Activated CD4-positive, CD25-positive, alpha-beta regulatory T cell treated with anti-CD3 and anti-CD28 coated beads, Interleukin-2, amount 50 U/mL, for 24 hours (primary cell): ENCODE measurements at regions not wholly inside any gene's neighbourhood (a gene's known extent, or its start where the extent isn't known, plus 50 kb on each side); places are given as distances from the start of the nearest gene placed in this dataset.
"Not testable (repeated sequence)": the region's sequence is repeated elsewhere in the genome, so short reads cannot be mapped to it uniquely, and the experiment has no call there.

ENCODE experiments used
- ATAC-seq, 2 donors: fragments of 150-1000 bp; cut with Tn5 transposase; one replicate each; pipeline ENCODE4 v1.10.0; 2021; ENCODE audit warnings: mild to moderate bottlenecking in 1 of 2, moderate library complexity in 1 of 2

DNA sequence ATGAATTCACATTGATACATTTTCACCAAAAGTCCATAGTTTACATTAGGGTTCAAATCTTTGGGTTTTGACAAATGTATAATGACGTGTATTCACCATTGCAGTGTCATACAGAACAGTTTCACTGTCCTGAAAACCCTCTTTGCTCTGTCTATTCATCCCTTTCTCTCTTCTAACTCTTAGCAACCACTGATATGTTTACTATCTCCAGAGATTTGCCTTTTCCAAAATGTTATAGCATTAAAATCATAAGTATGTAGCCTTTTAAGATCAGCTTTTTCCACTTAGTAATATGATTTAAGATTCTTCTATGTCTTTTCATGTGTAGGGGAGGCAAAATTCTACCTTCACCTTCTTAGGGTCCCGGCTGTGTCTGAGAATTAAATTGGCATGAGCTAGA, 203.8 kb downstream of the TPRG1 start:
- ATAC-seq = no peak

DNA sequence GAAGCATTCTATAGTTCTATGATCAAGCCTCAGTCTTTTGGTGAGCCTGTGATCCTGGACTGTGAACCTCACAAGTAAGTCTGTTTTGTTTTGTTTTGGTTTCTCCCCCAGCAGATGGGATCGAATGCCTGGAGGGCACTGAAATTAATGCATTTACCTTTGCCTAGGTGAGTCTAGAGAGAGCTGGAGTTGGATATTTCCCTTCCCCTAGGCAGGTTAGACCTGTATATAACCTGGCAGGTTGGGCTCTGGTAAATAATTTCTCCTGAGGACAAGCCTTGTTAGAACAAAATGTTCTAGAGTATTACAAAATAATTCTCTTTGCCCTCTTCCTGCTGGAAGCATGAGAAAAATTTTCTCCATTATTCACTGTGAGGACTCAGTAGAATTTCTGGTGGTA, 211.9 kb downstream of the TPRG1 start:
- no peak for ATAC-seq

DNA sequence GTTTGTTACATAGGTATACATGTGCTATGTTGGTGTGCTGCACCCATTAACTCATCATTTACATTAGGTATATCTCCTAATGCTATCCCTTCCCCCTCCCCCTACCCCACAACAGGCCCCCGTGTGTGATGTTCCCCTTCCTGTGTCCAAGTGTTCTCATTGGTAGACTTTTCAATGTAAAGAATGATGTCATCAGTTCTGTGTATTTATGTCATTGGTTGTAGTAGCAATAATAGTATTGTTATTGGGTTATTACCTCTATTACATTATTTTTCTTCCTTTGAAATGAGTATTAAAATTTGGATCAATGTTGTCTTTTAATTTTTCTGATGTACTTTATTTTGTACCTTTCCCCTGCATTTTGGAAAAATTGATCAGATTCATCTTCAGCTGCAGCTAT, 214.1 kb downstream of the TPRG1 start:
- ATAC-seq = not testable (repeated sequence)

DNA sequence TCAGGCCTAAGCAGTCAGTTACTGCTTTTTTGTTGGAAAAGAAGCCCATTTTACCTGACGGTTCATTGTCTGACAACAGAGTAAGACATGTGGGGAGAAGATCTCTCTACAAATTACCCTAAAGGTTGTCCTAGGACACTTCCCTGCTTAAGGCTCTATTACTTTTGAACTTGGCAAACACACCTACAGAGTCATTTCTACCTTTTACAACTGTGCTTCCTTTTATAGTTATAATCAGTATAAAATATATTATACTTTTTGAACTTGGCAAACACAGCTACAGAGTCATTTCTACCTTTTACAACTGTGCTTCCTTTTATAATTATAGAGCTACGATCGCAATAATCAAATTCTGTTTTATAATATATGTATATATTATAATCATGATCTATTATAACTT, 215.0 kb downstream of the TPRG1 start:
- no peak for ATAC-seq

DNA sequence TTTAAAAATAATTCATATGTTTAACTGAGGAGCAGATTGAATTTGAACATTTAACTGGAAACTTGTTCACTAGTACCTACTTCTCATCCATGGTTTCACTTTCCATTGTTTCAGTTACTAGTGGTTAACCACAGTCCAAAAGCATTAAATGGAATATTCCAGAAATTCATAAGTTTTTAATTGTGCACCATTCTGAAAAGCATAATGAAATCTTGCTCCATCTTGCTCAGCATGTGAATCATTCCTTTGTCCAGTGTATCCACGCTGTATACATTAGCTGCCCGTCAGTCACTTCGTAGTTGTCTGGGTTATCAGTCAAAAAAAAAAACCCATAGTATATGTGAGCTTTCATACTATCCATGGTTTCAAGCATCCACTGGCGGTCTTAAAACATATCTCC, 217.6 kb downstream of the TPRG1 start:
- no peak for ATAC-seq

DNA sequence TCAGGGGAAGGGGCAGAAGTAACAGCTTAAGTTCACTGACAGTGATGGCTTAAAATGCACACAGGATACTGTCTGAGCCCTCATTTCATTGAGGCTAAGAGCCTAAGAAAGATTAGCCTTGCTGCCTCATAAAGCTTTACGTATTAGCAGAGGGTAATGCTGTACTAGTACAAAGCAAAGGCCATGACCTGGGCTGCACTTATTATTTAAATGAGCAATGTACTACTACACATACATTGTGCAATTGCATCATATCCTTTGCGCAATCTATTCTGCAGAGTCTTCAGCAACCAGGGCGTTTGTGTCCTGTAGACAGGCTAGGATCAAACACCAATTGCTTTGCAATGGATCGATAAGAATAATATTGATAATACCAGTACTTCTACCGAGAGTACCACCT, 221.8 kb downstream of the TPRG1 start:
- ATAC-seq = peak; percentile 42 to 75

DNA sequence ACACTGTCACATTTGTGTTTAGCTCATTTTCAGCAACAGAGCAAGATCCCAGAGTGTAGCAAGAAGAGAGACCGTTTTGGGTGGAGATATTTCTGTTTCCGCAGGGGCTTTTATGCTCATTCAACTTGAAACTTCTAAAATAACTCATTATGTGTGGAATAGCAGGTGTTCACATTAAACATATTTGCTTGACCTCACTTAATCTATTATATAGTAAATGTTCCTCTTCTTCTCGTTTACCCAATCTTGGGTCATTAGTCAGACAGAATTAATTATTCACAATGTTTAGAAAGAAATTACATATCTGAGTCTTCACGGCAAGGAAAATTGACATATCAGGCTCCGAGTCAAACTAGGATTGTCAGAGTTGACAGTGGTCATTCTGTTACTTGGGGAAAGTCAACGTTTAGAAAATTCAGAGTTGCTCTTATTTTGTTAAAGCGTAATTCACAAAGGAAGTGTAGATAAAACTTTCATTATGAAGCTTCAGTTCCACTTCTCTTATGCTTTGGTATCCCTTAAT, 222.9 kb downstream of the TPRG1 start:
- peak; percentile 61 to 67 for ATAC-seq

DNA sequence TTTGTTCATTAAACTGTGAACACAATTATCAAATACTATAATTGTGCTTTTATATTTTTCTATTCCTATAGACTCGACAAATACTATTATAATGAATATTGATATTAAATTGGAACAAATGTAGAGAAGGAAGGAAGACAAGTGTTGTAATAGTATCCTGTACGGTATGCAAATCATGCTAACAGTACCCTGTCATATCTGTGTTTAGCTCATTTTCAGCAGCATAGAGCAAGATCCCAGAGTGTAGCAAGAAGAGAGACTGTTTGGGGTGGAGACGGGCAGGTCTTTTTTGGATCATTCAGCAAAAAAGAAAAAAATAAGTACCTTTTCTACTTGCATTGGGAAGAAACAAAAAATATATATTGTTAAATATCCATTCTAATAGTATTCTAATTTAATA, 224.1 kb downstream of the TPRG1 start:
- ATAC-seq = no peak

DNA sequence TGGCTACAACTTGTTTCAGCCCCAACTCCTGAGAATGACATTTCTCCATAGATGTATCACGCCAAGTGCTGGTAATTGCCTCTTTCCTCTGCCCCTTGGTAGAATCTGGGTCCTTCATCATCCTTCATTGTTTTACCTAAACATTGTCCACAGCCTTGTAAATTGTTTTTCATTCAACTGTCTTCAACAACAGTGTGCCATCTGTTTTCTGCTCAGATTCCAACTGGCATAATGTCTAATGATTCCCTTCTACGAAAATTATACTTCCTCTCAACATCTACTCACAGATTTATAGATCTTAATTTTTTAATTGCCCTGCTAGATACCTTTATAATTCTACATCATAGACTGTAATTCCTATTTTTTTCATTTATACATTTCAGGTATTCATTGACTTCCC, 226.9 kb downstream of the TPRG1 start:
- ATAC-seq = no peak

DNA sequence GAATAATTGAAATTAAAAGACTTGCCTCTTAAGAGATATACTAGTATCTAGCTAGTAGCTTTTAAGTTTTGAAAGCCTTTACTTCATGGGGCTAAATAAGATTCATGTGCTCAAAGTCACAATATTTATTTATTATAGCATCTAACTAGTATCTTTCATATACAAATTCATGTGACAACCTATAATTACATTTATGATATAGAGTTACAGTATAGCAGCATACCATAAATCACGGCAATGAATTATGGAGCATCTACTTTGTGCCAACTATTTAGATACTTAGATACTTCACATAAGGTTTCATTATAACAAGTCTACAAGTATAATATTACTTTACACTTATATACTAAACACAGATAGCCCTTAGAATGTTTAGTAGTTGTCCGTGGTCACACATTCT, 229.4 kb downstream of the TPRG1 start:
- ATAC-seq = no peak

DNA sequence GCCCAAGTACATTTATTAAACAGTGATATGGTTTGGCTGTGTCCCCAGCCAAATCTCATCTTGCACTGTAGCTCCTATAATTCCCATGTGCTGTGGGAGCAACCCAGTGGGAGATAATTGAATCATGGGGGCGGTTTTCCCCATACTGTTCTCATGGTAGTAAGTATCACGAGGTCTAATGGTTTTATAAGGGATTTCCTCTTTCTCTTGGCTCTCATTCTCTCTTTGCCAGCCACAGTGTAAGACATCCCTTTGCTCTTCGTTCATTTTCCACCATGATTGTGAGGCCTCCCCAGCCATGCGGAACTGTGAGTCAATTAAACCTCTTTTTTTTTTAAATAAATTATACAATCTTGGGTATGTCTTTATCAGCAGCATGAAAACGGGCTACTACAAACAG, 228.0 kb upstream of the TP63 start:
- no peak for ATAC-seq

DNA sequence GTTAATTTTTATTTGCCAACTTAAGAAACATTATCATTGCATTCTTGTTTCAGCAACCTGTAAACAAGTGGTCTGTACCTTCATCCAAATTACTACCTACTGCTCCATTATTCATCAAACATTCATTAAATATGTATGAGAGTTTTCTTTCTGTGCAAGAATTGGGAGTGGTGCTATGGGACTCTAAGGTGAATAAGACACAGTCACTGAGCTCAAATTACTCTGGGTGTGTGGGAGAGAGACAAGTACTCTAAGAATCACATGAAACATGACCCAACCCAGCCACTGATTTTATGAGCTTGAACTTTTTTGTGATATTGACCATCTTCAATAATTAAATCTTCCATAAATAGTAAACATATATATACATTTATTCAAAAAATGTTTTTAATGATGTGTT, 227.2 kb upstream of the TP63 start:
- ATAC-seq = no peak

DNA sequence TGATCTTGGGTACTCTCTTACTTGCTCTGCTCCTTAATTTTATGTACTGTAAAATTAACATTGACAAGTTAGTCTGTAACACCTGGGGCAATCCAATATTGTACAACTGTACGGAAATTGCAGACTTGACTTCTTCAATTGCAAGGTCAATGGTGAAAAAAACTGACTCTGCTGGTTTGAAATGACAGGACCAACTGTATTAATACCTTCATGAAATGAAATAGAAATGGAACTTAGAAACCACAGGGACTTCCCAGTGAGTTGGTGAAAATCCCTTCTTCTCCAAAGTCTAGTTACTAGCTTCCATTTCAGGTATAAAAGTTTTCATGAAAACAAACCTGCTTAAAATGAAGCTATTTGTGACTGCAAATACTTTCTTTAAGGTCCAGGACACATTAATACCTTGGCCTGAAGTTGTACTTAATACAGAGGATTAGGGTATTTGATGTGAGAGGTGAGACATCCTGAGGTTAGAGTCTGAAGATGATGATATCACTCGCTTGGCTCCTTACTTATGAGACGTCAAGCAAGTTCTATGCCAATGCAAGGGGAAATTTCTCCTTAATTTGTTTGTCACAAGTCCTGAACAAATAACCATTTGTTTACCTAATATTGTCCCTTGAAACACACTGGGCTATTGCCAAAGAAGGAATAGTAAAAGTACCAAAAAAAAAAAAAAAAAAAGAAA, 226.2 kb upstream of the TP63 start:
- peak in 1 of 2 donors; percentile 7 for ATAC-seq

DNA sequence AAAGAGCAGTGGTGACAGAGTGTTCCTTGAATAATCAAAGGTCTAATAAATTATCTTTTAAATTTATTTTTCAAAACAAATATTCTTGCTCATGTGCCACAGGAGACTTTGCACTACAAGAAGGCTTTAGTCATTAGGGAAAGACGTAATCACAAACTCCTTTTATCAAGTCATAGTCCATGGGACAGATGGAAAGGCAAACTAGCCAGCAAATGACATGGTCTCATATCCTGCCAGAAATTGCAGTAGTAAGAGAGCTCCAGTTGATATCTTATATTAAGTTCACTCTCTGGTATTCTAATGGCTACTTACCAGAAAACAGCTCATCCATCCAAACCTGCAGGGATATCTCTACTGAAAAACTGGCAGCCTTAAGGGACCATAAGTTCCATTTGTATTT, 225.0 kb upstream of the TP63 start:
- no peak for ATAC-seq

DNA sequence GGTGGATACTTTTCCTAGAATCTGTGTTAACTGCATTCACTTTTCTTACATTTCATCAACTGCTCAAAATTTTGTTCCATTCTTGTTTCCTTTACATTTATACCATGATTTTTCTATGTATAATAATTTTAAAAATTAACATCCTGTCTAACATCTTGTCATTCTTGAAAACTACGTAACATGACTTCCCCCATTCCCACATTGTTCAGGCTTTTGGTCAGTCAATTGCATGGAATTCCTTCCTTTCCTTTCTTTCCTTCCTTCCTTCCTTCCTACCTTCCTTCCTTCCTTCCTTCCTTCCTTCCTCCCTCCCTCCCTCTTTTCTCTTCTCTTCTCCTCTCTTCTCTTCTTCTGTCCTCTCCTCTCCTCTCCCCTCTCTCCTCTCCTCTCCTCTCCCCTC, 220.7 kb upstream of the TP63 start:
- ATAC-seq = no peak

DNA sequence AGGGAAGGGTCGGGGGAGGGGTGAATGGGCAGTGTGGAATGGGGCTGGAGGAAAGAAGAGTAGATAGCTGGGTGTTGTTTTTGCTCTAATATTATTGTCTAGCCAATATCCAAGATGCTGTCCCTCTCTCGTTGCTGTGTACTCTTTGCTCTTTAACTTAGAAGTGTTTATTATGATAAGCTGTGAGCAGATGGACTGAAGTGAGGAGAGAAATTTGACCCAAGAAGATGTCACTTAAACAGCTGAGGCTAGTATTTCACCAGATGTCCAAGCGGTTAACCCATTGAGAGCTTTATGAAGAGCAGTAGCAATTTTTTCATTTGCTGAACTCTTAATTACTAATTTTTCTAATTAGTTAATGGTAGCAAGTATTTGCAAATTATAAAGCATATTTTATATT, 212.2 kb upstream of the TP63 start:
- no peak for ATAC-seq

DNA sequence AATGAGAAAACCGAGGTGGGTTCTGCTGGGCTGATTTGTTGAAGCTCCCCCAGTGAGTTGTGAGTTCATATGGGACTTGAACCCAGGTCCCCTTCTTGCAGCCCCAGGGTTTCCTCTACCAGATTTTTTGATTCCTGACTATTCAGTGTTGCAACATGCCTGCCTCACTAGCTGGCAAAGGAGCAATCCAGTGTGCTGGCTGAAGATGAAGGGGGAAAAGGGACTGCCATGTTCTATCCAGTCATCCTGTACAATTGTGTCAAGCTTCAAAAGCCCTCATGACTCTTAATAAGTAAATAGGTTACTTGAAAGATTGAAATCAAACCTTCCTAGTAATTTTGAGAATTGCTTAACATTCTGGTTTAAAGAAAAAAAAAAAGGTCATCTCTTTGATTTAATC, 211.5 kb upstream of the TP63 start:
- ATAC-seq = no peak

DNA sequence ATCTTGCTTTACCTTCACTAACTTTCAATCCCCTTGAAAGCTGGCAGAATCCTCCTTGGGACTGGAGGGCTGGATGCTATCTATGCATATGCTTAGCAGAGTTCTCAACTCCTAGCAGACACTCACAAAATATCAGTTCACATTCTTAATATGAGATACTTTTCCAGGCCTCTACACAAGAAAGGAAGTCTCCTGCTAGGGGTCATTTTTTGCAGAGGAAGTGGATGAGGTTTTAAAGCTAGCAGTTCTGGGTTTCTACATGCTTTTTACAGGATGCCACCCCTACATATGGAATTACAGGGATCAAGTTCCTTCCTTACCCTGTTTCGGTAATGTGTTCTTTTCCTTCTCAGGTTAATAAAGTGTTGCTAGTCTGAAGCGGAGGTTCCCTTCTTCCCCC, 206.3 kb upstream of the TP63 start:
- no peak for ATAC-seq

DNA sequence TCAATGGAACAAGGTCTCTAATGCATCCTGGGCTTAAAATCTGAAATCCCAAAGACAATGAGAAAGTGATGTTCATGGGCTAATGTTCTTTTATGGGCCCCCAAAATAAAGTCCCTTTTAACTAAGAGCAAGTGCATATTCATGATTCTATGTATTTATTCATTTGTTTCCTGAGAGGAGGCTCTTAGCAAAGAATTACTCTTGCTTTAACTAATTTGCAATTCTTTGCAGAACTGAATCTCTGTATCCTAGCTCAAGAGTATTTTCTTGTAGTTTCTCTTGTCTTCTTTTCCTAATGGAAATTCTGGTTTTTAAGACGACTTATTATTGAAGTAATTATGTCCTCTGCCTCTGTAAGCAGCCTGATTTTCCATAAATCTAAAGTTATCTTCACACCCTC, 202.2 kb upstream of the TP63 start:
- no peak for ATAC-seq

DNA sequence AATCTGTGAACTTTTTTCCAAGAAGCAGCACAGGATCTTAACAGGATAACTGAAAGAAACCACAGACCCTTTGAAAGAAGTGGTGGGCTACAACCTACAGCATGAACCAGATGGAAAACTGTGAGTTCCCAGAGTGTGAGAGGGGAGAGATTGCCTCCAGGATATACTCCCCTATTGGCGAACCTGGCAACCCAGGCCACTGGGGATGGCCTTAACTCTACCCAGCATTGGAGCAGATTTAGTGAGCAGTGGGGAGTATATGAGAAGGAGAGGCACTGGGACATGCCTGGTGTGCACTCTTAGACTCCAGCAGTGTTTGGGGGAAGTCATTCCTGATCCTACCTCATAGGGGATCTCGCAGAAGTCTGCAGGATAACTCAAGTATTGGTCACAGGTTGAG, 201.0 kb upstream of the TP63 start:
- ATAC-seq = no peak

DNA sequence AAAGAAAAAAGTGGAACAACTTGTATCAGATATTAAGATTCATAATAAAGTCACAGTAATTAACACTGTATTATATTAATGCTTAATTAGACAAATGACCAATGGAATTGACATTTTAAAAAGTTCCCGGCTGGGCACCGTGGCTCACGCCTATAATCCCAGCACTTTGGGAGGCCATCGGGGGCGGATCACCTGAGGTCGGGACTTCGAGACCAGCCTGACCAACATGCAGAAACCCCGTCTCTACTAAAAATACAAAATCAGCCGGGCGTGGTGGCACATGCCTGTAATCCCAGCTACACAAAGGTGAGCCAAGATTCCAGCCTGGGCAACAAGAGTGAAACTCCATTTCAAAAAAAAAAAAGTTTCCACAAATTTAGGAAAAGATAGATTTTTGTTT, 188.9 kb upstream of the TP63 start:
- ATAC-seq = not testable (repeated sequence)

DNA sequence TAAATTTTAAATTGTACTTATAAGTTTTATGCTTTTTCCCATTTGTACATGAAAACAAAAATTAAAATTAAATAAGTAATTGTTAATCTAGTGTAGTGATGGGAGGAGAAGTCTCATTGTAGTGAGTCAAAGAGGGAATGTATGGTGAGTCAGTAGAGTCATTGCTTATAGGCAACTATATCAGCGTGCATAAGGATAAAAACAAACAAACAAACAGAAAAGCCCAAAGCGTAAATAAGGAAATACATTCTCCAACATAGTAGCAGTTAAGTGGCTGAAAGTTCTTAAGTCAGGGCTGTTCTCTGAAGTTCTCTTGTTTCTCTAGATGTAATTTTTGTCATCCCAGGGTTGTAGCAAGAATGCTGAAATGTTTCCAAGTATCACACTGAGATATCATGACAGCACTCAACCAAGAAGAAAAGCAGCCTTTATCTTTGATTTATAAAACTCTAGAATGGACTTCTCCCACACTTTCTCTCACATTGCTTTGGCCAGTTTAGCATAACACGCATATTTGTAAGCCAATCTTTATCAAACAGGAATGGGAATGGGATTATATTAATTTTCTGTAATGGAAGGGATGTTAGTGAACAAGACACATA, 184.1 kb upstream of the TP63 start:
- no peak for ATAC-seq

DNA sequence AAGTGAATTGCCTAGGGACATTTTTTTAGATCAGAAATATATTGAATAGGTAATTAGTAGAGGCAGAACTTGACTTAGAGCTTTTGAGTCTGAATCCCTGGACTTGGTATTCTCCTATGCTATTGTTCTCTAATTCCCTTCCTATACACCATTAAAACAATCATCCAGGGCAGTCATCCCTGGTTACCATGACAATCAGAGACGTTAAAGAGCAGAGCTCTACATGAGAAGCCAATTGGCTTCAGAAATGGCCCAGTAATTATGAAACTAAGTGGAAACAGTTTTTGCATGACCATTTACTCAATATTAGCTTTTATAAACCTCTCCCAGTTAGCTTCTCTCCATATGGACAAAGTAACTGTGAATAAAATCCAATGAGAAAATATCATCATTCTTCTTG, 182.1 kb upstream of the TP63 start:
- ATAC-seq = no peak

DNA sequence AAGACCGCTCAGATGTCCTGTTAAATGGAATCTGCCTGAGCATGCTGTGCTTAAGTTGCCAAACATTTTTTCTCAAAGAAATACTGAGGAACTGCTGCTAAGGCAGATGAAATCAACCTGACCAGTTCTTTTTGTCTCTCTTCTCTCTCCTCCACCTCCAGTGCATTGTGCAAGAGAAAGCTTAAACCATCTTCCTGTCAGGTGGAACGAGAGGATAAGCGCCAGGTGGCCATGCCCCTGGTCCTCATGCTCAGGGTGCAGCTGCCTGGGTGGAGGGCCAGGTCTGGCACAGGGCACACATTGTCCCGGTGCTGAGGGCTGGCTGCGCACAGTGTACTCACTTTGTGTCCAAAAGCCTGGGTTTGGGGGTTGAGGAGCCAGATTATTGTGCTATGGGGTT, 176.2 kb upstream of the TP63 start:
- no peak for ATAC-seq
